ENCODE measurements at regions not wholly inside any gene's neighbourhood (a gene's known extent, or its start where the extent isn't known, plus 50 kb on each side); places are given as distances from the start of the nearest gene placed in this dataset.

DNA sequence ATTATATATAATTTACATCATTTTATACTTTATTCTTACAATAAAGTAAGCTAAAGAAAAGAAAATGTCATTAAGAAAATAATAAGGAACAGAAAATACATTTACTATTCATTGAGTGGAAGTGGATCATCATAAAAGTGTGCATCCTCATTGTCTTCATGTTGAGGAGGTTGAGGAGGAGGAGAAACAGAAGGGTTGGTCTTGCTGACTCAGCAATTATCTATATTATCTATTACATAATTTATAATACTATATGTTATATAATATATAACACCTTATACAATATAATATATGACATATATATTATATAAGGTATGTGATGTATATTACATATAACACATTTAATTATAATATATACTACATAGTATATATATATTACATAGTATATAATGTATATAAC lies 558.5 kb upstream of the AMELY start:
- no peak for DNase-seq (ENCODE audit: low read depth)
- no peak for FAIRE-seq
- no peaks in the 10 kb centered on the region for H3K36me3 ChIP-seq (ENCODE audit: control insufficient read depth, insufficient read depth, low read length)
- no peaks in the 10 kb centered on the region for H3K27me3 ChIP-seq (ENCODE audit: control insufficient read depth, insufficient read depth, low read length)
- TF ChIP-seq, protein P1, sequence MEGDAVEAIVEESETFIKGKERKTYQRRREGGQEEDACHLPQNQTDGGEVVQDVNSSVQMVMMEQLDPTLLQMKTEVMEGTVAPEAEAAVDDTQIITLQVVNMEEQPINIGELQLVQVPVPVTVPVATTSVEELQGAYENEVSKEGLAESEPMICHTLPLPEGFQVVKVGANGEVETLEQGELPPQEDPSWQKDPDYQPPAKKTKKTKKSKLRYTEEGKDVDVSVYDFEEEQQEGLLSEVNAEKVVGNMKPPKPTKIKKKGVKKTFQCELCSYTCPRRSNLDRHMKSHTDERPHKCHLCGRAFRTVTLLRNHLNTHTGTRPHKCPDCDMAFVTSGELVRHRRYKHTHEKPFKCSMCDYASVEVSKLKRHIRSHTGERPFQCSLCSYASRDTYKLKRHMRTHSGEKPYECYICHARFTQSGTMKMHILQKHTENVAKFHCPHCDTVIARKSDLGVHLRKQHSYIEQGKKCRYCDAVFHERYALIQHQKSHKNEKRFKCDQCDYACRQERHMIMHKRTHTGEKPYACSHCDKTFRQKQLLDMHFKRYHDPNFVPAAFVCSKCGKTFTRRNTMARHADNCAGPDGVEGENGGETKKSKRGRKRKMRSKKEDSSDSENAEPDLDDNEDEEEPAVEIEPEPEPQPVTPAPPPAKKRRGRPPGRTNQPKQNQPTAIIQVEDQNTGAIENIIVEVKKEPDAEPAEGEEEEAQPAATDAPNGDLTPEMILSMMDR (IDR thresholded peaks at IDR 0.05; ENCODE audit: insufficient read depth, low read length, severe bottlenecking), result no peak
- H3K4me3 ChIP-seq (ENCODE audit: low read depth, low read length), result no peak overlapping the region

DNA sequence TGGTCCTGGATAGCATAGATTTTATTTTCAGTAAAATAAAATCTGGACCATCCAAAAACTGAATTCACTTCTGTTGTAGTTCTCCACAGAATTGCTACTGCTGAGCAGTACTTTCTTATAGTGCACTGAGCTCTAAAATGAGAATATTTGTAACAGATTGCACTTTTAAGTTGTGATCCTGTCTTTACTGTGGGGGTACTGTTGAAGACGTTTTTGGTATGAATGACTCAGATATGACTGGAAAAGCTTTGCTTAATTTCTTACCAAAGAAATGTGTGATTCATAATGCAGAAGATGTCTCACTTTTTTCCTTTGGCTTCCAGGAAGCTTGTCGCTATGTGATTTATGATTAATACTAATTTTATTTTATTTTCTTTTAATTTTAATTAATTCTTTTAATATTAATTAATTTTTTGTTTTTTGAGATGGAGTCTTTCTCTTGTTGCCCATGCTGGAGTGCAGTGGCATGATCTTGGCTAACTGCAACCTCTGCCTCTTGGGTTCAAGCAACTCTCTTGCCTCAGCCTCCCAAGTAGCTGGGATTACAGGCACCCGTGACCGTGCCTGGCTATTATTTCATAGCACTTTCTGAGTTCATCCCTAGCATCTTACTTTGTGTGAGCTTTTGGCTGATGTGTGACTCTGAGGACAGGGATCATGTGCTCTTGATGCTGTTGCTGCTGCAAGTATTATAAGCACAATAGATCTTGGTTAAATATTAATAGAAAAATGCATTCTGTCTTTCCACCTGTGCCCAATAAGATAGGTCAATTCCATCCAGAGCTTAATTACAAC lies 557.6 kb upstream of the AMELY start:
- no peak for FAIRE-seq
- Histone ChIP-seq H3K36me3 (ENCODE audit: control insufficient read depth, insufficient read depth, low read length) (no peaks in the 10 kb centered on the region), H3K27me3 (ENCODE audit: control insufficient read depth, insufficient read depth, low read length) (no peaks in the 10 kb centered on the region), H3K4me3 (ENCODE audit: low read depth, low read length) (no peak overlapping the region)
- TF ChIP-seq, protein P1 (IDR thresholded peaks at IDR 0.05; ENCODE audit: insufficient read depth, low read length, severe bottlenecking), result no peak
- DNase-seq (ENCODE audit: low read depth), result peak; percentile 84

GRCh38 chrY:7467796-7468520 lies 556.4 kb upstream of the AMELY start:
- no peak overlapping the region for H3K4me3 ChIP-seq (ENCODE audit: low read depth, low read length)
- no peaks in the 10 kb centered on the region for H3K36me3 ChIP-seq (ENCODE audit: control insufficient read depth, insufficient read depth, low read length)
- H3K27me3 ChIP-seq (ENCODE audit: control insufficient read depth, insufficient read depth, low read length), result no peaks in the 10 kb centered on the region
- TF ChIP-seq, protein P1 (IDR thresholded peaks at IDR 0.05; ENCODE audit: insufficient read depth, low read length, severe bottlenecking), result no peak
- FAIRE-seq (no peak), DNase-seq (ENCODE audit: low read depth) (peak; percentile 65)

DNA sequence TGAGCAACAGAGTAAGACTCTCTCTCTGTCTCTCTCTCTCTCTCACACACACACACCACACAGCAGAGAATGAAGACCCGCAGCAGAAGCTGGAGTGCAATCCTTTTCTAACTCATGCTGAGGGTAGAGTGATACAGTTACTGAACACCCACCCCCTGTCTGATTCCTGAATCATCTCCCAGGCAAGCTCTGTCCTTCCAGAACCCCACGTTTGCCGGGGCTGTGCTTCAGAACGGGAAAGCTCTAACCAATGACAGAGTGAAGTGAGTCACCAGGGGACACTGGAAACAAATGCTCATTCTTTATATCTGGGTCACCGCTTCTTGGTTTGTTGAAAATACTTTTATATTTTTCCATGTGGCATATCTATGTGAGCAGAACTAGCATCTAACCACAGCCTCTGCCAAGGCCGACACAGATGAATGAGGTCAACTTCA lies 553.7 kb upstream of the AMELY start:
- no peak overlapping the region for H3K4me3 ChIP-seq (ENCODE audit: low read depth, low read length)
- peak; percentile 61 for DNase-seq (ENCODE audit: low read depth)
- H3K27me3 ChIP-seq (ENCODE audit: control insufficient read depth, insufficient read depth, low read length), result no peaks in the 10 kb centered on the region
- no peak for FAIRE-seq
- no peaks in the 10 kb centered on the region for H3K36me3 ChIP-seq (ENCODE audit: control insufficient read depth, insufficient read depth, low read length)
- TF ChIP-seq, protein P1 (IDR thresholded peaks at IDR 0.05; ENCODE audit: insufficient read depth, low read length, severe bottlenecking), result no peak

- no peaks in the 10 kb centered on the region for H3K36me3 ChIP-seq (ENCODE audit: control insufficient read depth, insufficient read depth, low read length)
- H3K27me3 ChIP-seq (ENCODE audit: control insufficient read depth, insufficient read depth, low read length), result no peaks in the 10 kb centered on the region
- peak; percentile 69 for DNase-seq (ENCODE audit: low read depth)
- H3K4me3 ChIP-seq (ENCODE audit: low read depth, low read length), result no peak overlapping the region
- TF ChIP-seq, protein P1 (IDR thresholded peaks at IDR 0.05; ENCODE audit: insufficient read depth, low read length, severe bottlenecking), result no peak
- FAIRE-seq, result no peak
These were observed 553.2 kb upstream of the AMELY start for GRCh38 chrY:7464742-7465141.

All from bronchial epithelial cell (primary cell).